GM12878 (cell line): ENCODE measurements at regions not wholly inside any gene's neighbourhood (a gene's known extent, or its start where the extent isn't known, plus 50 kb on each side); places are given as distances from the start of the nearest gene placed in this dataset.

Experiments
- ATAC-seq: fragments of 200-7000 bp; cut with Tn5 transposase; 3 replicates; pipeline ENCODE4 v1.9.1; 2020; ENCODE audit warnings: mild to moderate bottlenecking, moderate library complexity
- BruUV-seq: library from RNA; stranded (reverse); fragments of 400-500 nt; replicated peaks from 2 replicates; lab custom pipeline; 2021; lab: Mats Ljungman, UMichigan
- CTCF ChIA-PET: fragments of 300-600 bp; sonication (Branson Sonifier 250); formaldehyde crosslinking; extraction: SDS; loops from one replicate; lab custom pipeline; 2021; ENCODE audit warnings: inconsistent platforms; lab: Yijun Ruan, JAX
- POLR2A ChIA-PET: fragments of 350-600 bp; formaldehyde crosslinking; extraction: SDS; loops from one replicate; lab custom pipeline; 2021; ENCODE audit warnings: inconsistent platforms; lab: Charles Lee
- RAD21 ChIA-PET: fragments of 300-600 bp; sonication (Branson Sonifier 250); formaldehyde crosslinking; loops from one replicate; lab custom pipeline; 2023; ENCODE audit warnings: antibody characterized with exemption; ENCODE audit not compliant: unreplicated experiment; lab: Charles Lee
- SMC1A ChIA-PET: fragments of 300-600 bp; sonication (Branson Sonifier 250); formaldehyde crosslinking; loops from one replicate; lab custom pipeline; 2023; ENCODE audit not compliant: unreplicated experiment, uncharacterized antibody; lab: Charles Lee
- DNase-seq: peaks from one replicate; pipeline ENCODE4 v3.0.0-alpha.2; 2011; ENCODE audit warnings: low read depth, low spot score
- FAIRE-seq: peaks from 3 replicates; lab custom pipeline; 2011; peaks lifted over from hg19 to GRCh38; lab: Jason Lieb, UNC
- H2AFZ ChIP-seq: 2 replicates; pipeline ENCODE4 v1.6.0; 2011; ENCODE audit warnings: low read depth, low read length, control low read depth; ENCODE audit not compliant: control insufficient read depth
- H3K27ac ChIP-seq: 2 replicates; pipeline ENCODE4 v1.5.1; 2011; ENCODE audit warnings: control low read depth; ENCODE audit not compliant: control insufficient read depth, insufficient read depth
- H3K27me3 ChIP-seq, 2 experiments: replicated peaks in 1 of 2; 2 replicates each; pipeline versions ENCODE4 v1.6.0 to v1.6.1; 2011; ENCODE audit warnings: low read length in 1 of 2; ENCODE audit not compliant: control insufficient read depth in 2 of 2, insufficient read depth in 2 of 2
- H3K36me3 ChIP-seq, 2 experiments: 2 replicates each; pipeline ENCODE4 v1.5.1; 2011; ENCODE audit warnings: low read length in 1 of 2; ENCODE audit not compliant: control insufficient read depth in 2 of 2, insufficient read depth in 2 of 2
- H3K4me1 ChIP-seq: 2 replicates; pipeline ENCODE4 v1.6.1; 2011; ENCODE audit warnings: mild to moderate bottlenecking, low read length, moderate library complexity, mixed read lengths; ENCODE audit not compliant: control insufficient read depth, insufficient read depth
- H3K4me2 ChIP-seq: 2 replicates; pipeline ENCODE4 v1.6.0; 2011; ENCODE audit warnings: control low read depth; ENCODE audit not compliant: control insufficient read depth, insufficient read depth
- H3K4me3 ChIP-seq: fragments of 200-600 bp; sonication (generic); 2 replicates; pipeline ENCODE4 v1.5.1; 2016
- H3K79me2 ChIP-seq: 2 replicates; pipeline ENCODE4 v1.6.0; 2011; ENCODE audit warnings: low read length; ENCODE audit not compliant: control insufficient read depth, insufficient read depth
- H3K9ac ChIP-seq: 2 replicates; pipeline ENCODE4 v1.8.0; 2011; ENCODE audit warnings: low read length, control low read depth, mixed read lengths; ENCODE audit not compliant: control insufficient read depth, insufficient read depth
- H3K9me3 ChIP-seq: replicated peaks from 3 replicates; pipeline ENCODE4 v1.5.1; 2011; ENCODE audit warnings: mild to moderate bottlenecking, low read length; ENCODE audit not compliant: control insufficient read depth, insufficient read depth
- H4K20me1 ChIP-seq: 2 replicates; pipeline ENCODE4 v1.6.0; 2011; ENCODE audit not compliant: control insufficient read depth, insufficient read depth
- CREM ChIP-seq: IDR thresholded peaks from 2 replicates; pipeline ENCODE4 v1.6.1; 2014; ENCODE audit warnings: antibody characterized with exemption, low read depth
- HCFC1 ChIP-seq: fragments of 150-350 bp; IDR thresholded peaks from 2 replicates; pipeline ENCODE4 v1.6.1; 2014; ENCODE audit warnings: low read length
- HDAC2 ChIP-seq: fragments of 200-600 bp; sonication (generic); IDR thresholded peaks from 2 replicates; pipeline ENCODE4 v1.6.1; 2017
- NR2C1 ChIP-seq: fragments of 450-650 bp; IDR thresholded peaks from 2 replicates; pipeline ENCODE4 v1.6.1; 2017; ENCODE audit warnings: antibody characterized with exemption, mild to moderate bottlenecking, moderate library complexity
- POLR2AphosphoS2 ChIP-seq: IDR thresholded peaks from 2 replicates; pipeline ENCODE4 v1.6.1; 2011; ENCODE audit warnings: low read depth, mild to moderate bottlenecking, low read length, improper control_type of control experiment, moderate library complexity
- RAD21 ChIP-seq: IDR thresholded peaks from 2 replicates; pipeline ENCODE4 v1.6.1; 2011; ENCODE audit warnings: mild to moderate bottlenecking, low read depth, low read length, moderate library complexity; ENCODE audit not compliant: insufficient read depth
- SREBF2 ChIP-seq: IDR thresholded peaks from 2 replicates; pipeline ENCODE4 v1.6.1; 2012; ENCODE audit warnings: mild to moderate bottlenecking, low read length
- WGBS: methylation state at CpG from one replicate; pipeline ENCODE4 v1.1.6; 2016; ENCODE audit warnings: low lambda C conversion rate; ENCODE audit not compliant: insufficient replicate concordance, insufficient coverage; ENCODE audit errors: missing lambda C conversion rate; 5-methylcytosine and 5-hydroxymethylcytosine counted together
- in situ Hi-C: fragments of 300-500 bp; cut with MboI; formaldehyde crosslinking; loops from 9 replicates; pipeline ENCODE4 v1.14.3; 2018; ENCODE audit warnings: mixed read lengths
- intact Hi-C: fragments of 100-400 bp; cut with micrococcal nuclease; formaldehyde crosslinking; loops from one replicate; pipeline ENCODE4 v1.14.2; 2022; ENCODE audit not compliant: unreplicated experiment
- TF ChIP-seq, protein P1 (sequence below): fragments of 450-650 bp; IDR thresholded peaks from 2 replicates; pipeline ENCODE4 v1.6.1; 2017; ENCODE audit warnings: antibody characterized with exemption, mild to moderate bottlenecking, moderate library complexity
- TF ChIP-seq, protein P2 (sequence below): fragments of 450-650 bp; IDR thresholded peaks from 2 replicates; pipeline ENCODE4 v1.6.1; 2017; ENCODE audit warnings: borderline replicate concordance
- TF ChIP-seq, protein P3 (sequence below): fragments of 450-650 bp; formaldehyde crosslinking; IDR thresholded peaks from 2 replicates; pipeline ENCODE4 v1.4.0; 2020; ENCODE audit warnings: mild to moderate bottlenecking, moderate library complexity

DNA sequence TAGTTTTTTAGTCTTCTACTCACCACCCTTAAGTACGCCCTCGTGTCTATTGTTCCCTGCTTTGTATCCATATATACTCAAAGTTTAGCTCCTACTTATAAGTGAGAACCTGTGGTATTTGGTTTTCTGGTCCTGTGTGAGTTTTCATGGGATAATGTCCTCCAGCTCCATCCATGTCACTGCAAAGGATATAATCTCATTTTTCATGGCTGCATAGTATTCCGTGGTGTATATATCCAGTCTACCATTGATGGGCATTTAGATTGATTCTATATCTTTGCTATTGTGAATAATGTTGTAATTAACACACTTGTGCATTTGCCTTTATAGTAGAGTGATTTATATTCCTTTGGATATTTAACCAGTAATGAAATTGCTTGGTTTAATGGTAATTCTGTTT lies 579.9 kb downstream of the CDH18 start:
- SMC1A ChIA-PET: no interaction called here
- ATAC-seq (no peak), FAIRE-seq (no peak), DNase-seq (no peak)
- in situ Hi-C loops (no loop called here), intact Hi-C loops (no loop called here)
- Histone ChIP-seq H3K4me3 (no peak overlapping the region), H3K79me2 (no peaks in the 10 kb centered on the region), H3K9me3 (no peaks in the 10 kb centered on the region), H3K9ac (no peak overlapping the region), H3K36me3 (no peaks in the 10 kb centered on the region), H3K4me2 (no peak overlapping the region), H3K4me1 (no peaks in the 10 kb centered on the region), H3K27me3 (no peaks in the 10 kb centered on the region), H3K27ac (no peak overlapping the region), H4K20me1 (no peaks in the 10 kb centered on the region), H2AFZ (no peak overlapping the region)
- WGBS: 18% methylated on average over 3 of the region's 3 CpGs
- POLR2A ChIA-PET: no interaction called here
- RAD21 ChIA-PET: no interaction called here
- TF ChIP-seq NR2C1: no peak
- TF ChIP-seq HCFC1: no peak
- TF ChIP-seq HDAC2: no peak
- no peak for TF ChIP-seq CREM
- TF ChIP-seq, protein P1, sequence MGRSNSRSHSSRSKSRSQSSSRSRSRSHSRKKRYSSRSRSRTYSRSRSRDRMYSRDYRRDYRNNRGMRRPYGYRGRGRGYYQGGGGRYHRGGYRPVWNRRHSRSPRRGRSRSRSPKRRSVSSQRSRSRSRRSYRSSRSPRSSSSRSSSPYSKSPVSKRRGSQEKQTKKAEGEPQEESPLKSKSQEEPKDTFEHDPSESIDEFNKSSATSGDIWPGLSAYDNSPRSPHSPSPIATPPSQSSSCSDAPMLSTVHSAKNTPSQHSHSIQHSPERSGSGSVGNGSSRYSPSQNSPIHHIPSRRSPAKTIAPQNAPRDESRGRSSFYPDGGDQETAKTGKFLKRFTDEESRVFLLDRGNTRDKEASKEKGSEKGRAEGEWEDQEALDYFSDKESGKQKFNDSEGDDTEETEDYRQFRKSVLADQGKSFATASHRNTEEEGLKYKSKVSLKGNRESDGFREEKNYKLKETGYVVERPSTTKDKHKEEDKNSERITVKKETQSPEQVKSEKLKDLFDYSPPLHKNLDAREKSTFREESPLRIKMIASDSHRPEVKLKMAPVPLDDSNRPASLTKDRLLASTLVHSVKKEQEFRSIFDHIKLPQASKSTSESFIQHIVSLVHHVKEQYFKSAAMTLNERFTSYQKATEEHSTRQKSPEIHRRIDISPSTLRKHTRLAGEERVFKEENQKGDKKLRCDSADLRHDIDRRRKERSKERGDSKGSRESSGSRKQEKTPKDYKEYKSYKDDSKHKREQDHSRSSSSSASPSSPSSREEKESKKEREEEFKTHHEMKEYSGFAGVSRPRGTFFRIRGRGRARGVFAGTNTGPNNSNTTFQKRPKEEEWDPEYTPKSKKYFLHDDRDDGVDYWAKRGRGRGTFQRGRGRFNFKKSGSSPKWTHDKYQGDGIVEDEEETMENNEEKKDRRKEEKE: no peak
- TF ChIP-seq, protein P2, sequence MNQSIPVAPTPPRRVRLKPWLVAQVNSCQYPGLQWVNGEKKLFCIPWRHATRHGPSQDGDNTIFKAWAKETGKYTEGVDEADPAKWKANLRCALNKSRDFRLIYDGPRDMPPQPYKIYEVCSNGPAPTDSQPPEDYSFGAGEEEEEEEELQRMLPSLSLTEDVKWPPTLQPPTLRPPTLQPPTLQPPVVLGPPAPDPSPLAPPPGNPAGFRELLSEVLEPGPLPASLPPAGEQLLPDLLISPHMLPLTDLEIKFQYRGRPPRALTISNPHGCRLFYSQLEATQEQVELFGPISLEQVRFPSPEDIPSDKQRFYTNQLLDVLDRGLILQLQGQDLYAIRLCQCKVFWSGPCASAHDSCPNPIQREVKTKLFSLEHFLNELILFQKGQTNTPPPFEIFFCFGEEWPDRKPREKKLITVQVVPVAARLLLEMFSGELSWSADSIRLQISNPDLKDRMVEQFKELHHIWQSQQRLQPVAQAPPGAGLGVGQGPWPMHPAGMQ: no peak
- TF ChIP-seq, protein P3, sequence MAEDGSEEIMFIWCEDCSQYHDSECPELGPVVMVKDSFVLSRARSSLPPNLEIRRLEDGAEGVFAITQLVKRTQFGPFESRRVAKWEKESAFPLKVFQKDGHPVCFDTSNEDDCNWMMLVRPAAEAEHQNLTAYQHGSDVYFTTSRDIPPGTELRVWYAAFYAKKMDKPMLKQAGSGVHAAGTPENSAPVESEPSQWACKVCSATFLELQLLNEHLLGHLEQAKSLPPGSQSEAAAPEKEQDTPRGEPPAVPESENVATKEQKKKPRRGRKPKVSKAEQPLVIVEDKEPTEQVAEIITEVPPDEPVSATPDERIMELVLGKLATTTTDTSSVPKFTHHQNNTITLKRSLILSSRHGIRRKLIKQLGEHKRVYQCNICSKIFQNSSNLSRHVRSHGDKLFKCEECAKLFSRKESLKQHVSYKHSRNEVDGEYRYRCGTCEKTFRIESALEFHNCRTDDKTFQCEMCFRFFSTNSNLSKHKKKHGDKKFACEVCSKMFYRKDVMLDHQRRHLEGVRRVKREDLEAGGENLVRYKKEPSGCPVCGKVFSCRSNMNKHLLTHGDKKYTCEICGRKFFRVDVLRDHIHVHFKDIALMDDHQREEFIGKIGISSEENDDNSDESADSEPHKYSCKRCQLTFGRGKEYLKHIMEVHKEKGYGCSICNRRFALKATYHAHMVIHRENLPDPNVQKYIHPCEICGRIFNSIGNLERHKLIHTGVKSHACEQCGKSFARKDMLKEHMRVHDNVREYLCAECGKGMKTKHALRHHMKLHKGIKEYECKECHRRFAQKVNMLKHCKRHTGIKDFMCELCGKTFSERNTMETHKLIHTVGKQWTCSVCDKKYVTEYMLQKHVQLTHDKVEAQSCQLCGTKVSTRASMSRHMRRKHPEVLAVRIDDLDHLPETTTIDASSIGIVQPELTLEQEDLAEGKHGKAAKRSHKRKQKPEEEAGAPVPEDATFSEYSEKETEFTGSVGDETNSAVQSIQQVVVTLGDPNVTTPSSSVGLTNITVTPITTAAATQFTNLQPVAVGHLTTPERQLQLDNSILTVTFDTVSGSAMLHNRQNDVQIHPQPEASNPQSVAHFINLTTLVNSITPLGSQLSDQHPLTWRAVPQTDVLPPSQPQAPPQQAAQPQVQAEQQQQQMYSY (CRISPR knock-in tag): no peak
- TF ChIP-seq RAD21: no peak
- no peak for TF ChIP-seq SREBF2
- no peak for TF ChIP-seq POLR2AphosphoS2
- CTCF ChIA-PET: no interaction called here
- BruUV-seq: no TSS peak
